ENCODE measurements at regions not wholly inside any gene's neighbourhood (a gene's known extent, or its start where the extent isn't known, plus 50 kb on each side); places are given as distances from the start of the nearest gene placed in this dataset.

DNA sequence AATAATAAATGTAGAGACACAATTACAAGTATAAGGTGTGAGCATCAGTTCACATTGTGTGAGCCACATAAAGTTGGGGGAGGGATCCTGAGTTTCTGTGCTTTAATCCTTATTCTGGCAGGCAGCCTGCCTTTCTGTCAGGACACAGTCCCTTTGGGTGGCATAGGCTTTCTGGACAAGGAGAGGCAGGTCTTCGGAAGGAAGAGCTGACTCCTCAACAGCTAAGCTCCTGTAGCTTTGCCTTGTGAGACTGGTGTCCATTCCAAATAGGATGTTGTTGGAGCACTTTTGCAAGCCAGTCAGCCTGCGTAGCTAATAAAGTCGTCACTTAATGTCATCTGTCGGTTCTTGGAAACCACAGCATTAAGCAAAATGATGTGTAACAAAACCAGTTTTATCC lies 151.9 kb upstream of the MCTP2 start:
- no peaks in the 10 kb centered on the region for H3K36me3 ChIP-seq (ENCODE audit: insufficient read depth, low read length)
- no peak for TF ChIP-seq EZH2phosphoT487 (IDR thresholded peaks at IDR 0.05; ENCODE audit: borderline replicate concordance)
- TF ChIP-seq, protein P1, sequence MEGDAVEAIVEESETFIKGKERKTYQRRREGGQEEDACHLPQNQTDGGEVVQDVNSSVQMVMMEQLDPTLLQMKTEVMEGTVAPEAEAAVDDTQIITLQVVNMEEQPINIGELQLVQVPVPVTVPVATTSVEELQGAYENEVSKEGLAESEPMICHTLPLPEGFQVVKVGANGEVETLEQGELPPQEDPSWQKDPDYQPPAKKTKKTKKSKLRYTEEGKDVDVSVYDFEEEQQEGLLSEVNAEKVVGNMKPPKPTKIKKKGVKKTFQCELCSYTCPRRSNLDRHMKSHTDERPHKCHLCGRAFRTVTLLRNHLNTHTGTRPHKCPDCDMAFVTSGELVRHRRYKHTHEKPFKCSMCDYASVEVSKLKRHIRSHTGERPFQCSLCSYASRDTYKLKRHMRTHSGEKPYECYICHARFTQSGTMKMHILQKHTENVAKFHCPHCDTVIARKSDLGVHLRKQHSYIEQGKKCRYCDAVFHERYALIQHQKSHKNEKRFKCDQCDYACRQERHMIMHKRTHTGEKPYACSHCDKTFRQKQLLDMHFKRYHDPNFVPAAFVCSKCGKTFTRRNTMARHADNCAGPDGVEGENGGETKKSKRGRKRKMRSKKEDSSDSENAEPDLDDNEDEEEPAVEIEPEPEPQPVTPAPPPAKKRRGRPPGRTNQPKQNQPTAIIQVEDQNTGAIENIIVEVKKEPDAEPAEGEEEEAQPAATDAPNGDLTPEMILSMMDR (conservative IDR thresholded peaks at IDR 0.05; ENCODE audit: low read length) = no peak
- no peaks in the 10 kb centered on the region for H3F3A ChIP-seq (ENCODE audit: low read depth)
- no peaks in the 10 kb centered on the region for H3K27me3 ChIP-seq (ENCODE audit: insufficient read depth, low read length, poor library complexity, severe bottlenecking)
- no peaks in the 10 kb centered on the region for H4K20me1 ChIP-seq (ENCODE audit: insufficient read depth, low read length, poor library complexity, severe bottlenecking)
- no peak overlapping the region for H3K9ac ChIP-seq (ENCODE audit: low read depth, low read length, poor library complexity, severe bottlenecking)
- no peaks in the 10 kb centered on the region for H3K9me3 ChIP-seq (ENCODE audit: insufficient read depth, low read depth, low read length)
- no peak overlapping the region for H2AFZ ChIP-seq (ENCODE audit: low read length)
- H3K9me2 ChIP-seq (replicated peaks; ENCODE audit: low read depth, low read length) = no peaks in the 10 kb centered on the region
- no peaks in the 10 kb centered on the region for H3K4me1 ChIP-seq (ENCODE audit: insufficient read depth, low read length, poor library complexity, severe bottlenecking)
- H3K4me2 ChIP-seq (ENCODE audit: low read depth, low read length, poor library complexity, severe bottlenecking) = no peak overlapping the region
- no peaks in the 10 kb centered on the region for H3K79me2 ChIP-seq (ENCODE audit: insufficient read depth, low read length)
- H3K4me3 ChIP-seq (ENCODE audit: low read length, poor library complexity, severe bottlenecking) = no peak overlapping the region

DNA sequence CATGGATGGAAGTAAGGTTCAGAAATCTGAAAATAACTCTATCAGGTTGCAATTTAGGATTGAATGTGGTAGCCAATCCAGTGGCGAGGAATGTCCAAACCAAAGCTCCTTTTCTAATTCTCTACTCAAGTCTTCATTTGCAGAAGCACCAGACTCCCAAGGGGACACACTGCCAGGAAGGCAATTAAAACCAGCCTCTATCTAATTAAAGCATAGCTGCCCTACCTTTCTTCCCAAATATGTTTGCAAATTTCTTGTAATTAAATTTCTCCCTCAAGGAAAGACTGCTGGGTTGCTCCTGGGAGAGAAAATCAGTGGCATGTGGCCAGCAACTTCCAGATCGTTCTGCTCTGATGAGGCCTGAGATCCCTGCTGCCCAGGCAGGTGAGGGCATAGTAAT lies 153.4 kb upstream of the MCTP2 start:
- Histone ChIP-seq H3K9me3 (ENCODE audit: insufficient read depth, low read depth, low read length) (no peaks in the 10 kb centered on the region), H3K4me2 (ENCODE audit: low read depth, low read length, poor library complexity, severe bottlenecking) (no peak overlapping the region), H3K4me1 (ENCODE audit: insufficient read depth, low read length, poor library complexity, severe bottlenecking) (no peaks in the 10 kb centered on the region), H3K79me2 (ENCODE audit: insufficient read depth, low read length) (no peaks in the 10 kb centered on the region), H3K4me3 (ENCODE audit: low read length, poor library complexity, severe bottlenecking) (no peak overlapping the region), H4K20me1 (ENCODE audit: insufficient read depth, low read length, poor library complexity, severe bottlenecking) (no peaks in the 10 kb centered on the region), H3K9ac (ENCODE audit: low read depth, low read length, poor library complexity, severe bottlenecking) (no peak overlapping the region), H3F3A (ENCODE audit: low read depth) (no peaks in the 10 kb centered on the region), H3K9me2 (replicated peaks; ENCODE audit: low read depth, low read length) (no peaks in the 10 kb centered on the region), H2AFZ (ENCODE audit: low read length) (no peak overlapping the region), H3K27me3 (ENCODE audit: insufficient read depth, low read length, poor library complexity, severe bottlenecking) (no peaks in the 10 kb centered on the region), H3K36me3 (ENCODE audit: insufficient read depth, low read length) (no peaks in the 10 kb centered on the region)
- TF ChIP-seq, protein P1 (conservative IDR thresholded peaks at IDR 0.05; ENCODE audit: low read length) = no peak
- TF ChIP-seq EZH2phosphoT487 (IDR thresholded peaks at IDR 0.05; ENCODE audit: borderline replicate concordance) = no peak

DNA sequence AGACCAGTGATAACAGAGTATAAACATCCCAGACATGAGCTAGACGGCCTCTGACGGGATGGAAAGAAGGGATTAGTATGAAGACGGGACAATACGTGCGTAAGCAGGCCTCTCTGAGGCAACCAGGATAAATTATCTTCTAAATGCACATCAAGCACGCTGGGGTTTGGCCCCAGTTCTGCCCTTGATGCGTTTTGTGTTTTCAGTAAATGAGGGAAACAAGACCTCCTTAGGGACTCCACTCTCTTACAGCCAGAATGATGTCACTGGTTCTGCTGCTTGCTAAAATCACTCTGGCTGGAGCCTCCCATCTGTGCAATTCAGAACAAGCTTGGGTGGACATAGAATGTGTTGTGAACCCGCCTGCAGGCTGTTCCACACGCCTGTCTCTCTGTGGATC lies 156.0 kb upstream of the MCTP2 start:
- Histone ChIP-seq H3K9ac (ENCODE audit: low read depth, low read length, poor library complexity, severe bottlenecking) (no peak overlapping the region), H3K79me2 (ENCODE audit: insufficient read depth, low read length) (no peaks in the 10 kb centered on the region), H3K4me3 (ENCODE audit: low read length, poor library complexity, severe bottlenecking) (no peak overlapping the region), H3K4me1 (ENCODE audit: insufficient read depth, low read length, poor library complexity, severe bottlenecking) (no peaks in the 10 kb centered on the region), H3K36me3 (ENCODE audit: insufficient read depth, low read length) (no peaks in the 10 kb centered on the region), H3K9me2 (replicated peaks; ENCODE audit: low read depth, low read length) (no peaks in the 10 kb centered on the region), H3K27me3 (ENCODE audit: insufficient read depth, low read length, poor library complexity, severe bottlenecking) (no peaks in the 10 kb centered on the region), H2AFZ (ENCODE audit: low read length) (no peak overlapping the region), H3F3A (ENCODE audit: low read depth) (no peaks in the 10 kb centered on the region), H3K4me2 (ENCODE audit: low read depth, low read length, poor library complexity, severe bottlenecking) (no peak overlapping the region), H4K20me1 (ENCODE audit: insufficient read depth, low read length, poor library complexity, severe bottlenecking) (no peaks in the 10 kb centered on the region), H3K9me3 (ENCODE audit: insufficient read depth, low read depth, low read length) (no peaks in the 10 kb centered on the region)
- TF ChIP-seq EZH2phosphoT487 (IDR thresholded peaks at IDR 0.05; ENCODE audit: borderline replicate concordance) = no peak
- TF ChIP-seq, protein P1 (conservative IDR thresholded peaks at IDR 0.05; ENCODE audit: low read length) = no peak

Measured in Loucy (cell line).